Stimulated activated naive B cell treated with anti-CD40 and anti-IgM and Interleukin-4, amounts not matched to agents 10 μg/mL and 1 μg/mL and 100 μg/mL, for 72 hours (primary cell): ENCODE measurements at regions not wholly inside any gene's neighbourhood (a gene's known extent, or its start where the extent isn't known, plus 50 kb on each side); places are given as distances from the start of the nearest gene placed in this dataset.

Experiments used
- ATAC-seq, 2 donors: fragments of 150-1000 bp; cut with Tn5 transposase; replicated peaks; 2 replicates each; pipeline ENCODE4 v1.10.0; 2021; ENCODE audit warnings: moderate library complexity in 1 of 2
- DNase-seq: peaks from one replicate; pipeline ENCODE4 v3.0.0; 2021
- H3K27ac Mint-ChIP-seq: one replicate; pipeline ENCODE4 v1.8.0; 2022; ENCODE audit warnings: mild to moderate bottlenecking, mixed read lengths
- H3K27me3 Mint-ChIP-seq, 2 donors: one replicate each; pipeline ENCODE4 v1.8.0; 2022; ENCODE audit warnings: mixed read lengths in 2 of 2
- H3K36me3 Mint-ChIP-seq, 2 donors: one replicate each; pipeline ENCODE4 v1.8.0; 2022; ENCODE audit warnings: mixed read lengths in 2 of 2, mild to moderate bottlenecking in 1 of 2
- H3K4me1 Mint-ChIP-seq, 2 donors: one replicate each; pipeline ENCODE4 v1.8.0; 2022; ENCODE audit warnings: mixed read lengths in 2 of 2, mild to moderate bottlenecking in 1 of 2
- H3K4me3 Mint-ChIP-seq, 2 donors: one replicate each; pipeline ENCODE4 v1.8.0; 2022; ENCODE audit warnings: mild to moderate bottlenecking in 2 of 2, mixed read lengths in 2 of 2, moderate library complexity in 1 of 2
- H3K9me3 Mint-ChIP-seq, 2 donors: one replicate each; pipeline ENCODE4 v1.8.0; 2022; ENCODE audit warnings: mixed read lengths in 2 of 2, mild to moderate bottlenecking in 1 of 2

DNA sequence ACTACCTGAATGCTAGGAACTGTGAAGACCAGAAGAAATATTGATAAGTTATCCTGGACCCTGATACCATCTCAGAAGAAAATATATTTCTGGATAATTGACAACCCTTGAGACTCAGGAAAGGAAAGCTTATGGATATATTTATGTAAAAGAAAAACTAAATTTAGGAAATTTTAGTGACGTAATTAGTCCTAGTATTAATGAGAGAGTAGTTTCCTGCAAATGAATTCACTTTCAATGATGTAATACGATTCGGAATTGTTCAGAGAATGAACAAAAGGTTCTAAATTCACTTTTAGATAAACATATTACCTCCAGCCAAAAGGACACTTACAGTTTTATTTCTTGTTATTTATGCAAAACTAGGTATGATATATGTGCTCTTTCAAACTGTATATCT is 1120.1 kb upstream of the NCAM2 start:
- no peak for ATAC-seq
- no peaks in the 10 kb centered on the region for H3K36me3 Mint-ChIP-seq
- DNase-seq, result no peak
- peaks cover 0 to 4% of the 10 kb centered on the region in 2 donors for H3K9me3 Mint-ChIP-seq
- no peaks in the 10 kb centered on the region for H3K4me1 Mint-ChIP-seq
- H3K27ac Mint-ChIP-seq, result no peak overlapping the region
- no peaks in the 10 kb centered on the region for H3K27me3 Mint-ChIP-seq
- no peak overlapping the region for H3K4me3 Mint-ChIP-seq

DNA sequence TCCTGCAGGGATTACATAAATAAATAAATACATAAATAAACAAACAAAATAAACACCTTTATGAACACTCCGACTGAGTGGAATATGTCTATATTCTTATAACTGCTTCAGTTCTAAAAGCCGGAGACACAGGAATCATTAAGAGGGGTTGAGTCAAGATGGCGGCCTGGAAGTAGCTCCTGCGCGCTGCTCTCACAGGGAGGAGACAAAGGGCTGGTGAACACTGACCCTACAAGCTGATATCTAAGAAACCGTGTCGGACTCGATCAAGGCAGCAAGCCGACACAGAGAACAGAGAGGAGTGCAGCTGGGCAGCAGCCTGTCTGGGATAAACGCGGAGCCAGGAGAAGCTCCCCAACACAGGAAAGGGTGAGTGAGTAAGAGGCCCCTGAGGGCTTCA is 1098.6 kb upstream of the NCAM2 start:
- Mint-ChIP-seq H3K27ac (no peak overlapping the region), H3K4me1 (no peaks in the 10 kb centered on the region), H3K36me3 (no peaks in the 10 kb centered on the region), H3K9me3 (peaks cover 0 to 6% of the 10 kb centered on the region in 2 donors), H3K27me3 (no peaks in the 10 kb centered on the region), H3K4me3 (no peak overlapping the region)
- no peak for DNase-seq
- no peak for ATAC-seq

DNA sequence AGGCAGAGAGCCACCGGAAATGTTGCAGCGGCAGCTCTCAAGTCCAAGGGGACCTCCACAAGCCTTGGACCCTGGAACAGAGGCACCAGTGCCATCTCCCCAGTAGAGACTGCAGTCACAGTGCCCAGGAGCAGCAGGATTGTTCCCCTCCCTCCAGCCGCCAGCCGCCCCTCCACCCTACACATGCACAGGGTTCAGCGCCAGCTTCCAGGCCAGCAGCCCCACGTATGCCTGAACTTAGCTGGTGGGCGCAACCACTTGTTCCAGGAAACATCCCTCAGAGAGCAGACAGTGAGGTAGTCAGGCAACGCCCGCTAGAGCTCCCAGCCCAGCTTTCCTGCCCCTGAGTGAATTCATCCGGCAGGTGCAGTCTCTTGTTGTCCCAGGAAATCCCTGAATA is 1098.1 kb upstream of the NCAM2 start:
- Mint-ChIP-seq H3K27me3 (no peaks in the 10 kb centered on the region), H3K4me1 (no peaks in the 10 kb centered on the region), H3K27ac (no peak overlapping the region), H3K36me3 (no peaks in the 10 kb centered on the region), H3K4me3 (no peak overlapping the region), H3K9me3 (peaks cover 0 to 6% of the 10 kb centered on the region in 2 donors)
- DNase-seq (no peak), ATAC-seq (peak in 1 of 2 donors; percentile 19)

DNA sequence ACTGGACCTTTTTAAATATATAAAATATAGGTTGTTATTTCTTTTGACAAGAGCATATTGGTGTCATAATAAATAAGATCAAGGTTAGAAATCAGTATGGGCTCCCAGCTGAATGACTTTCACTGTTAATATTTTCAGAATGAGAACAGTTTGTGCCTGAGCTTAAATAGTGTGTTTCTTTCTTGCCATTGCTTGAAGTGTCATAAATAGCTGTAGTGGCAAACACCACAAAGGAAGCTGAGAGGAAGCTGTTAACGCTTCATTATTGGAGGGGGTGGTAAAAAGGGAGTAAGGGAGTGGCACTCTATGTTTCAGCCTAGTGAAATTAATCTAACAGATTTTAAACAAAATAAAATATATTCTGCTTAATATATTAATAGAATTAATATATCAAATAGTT is 1089.8 kb upstream of the NCAM2 start:
- DNase-seq (no peak), ATAC-seq (no peak)
- no peak overlapping the region for H3K27ac Mint-ChIP-seq
- no peaks in the 10 kb centered on the region for H3K36me3 Mint-ChIP-seq
- no peak overlapping the region for H3K4me3 Mint-ChIP-seq
- H3K27me3 Mint-ChIP-seq, result no peaks in the 10 kb centered on the region
- H3K4me1 Mint-ChIP-seq, result no peaks in the 10 kb centered on the region
- no peaks in the 10 kb centered on the region for H3K9me3 Mint-ChIP-seq

DNA sequence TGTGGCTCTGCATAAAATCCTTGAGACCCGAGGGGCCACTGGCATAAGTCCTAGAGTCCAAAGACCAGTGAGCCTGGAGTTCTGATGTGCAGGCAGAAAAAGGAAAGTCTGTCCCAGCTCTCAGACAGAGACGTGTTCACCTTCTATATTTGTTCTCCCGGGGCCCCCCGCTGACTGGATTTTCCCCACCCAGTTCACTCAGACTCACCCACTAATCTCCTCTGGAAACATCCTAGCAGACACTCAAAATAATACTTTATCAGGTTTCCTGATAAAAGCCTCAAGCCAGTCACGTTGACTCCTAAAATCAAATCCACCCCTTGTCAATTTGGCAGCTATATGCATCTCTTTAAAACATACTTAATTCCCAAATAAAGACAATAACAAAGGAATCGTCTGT is 1084.2 kb upstream of the NCAM2 start:
- DNase-seq, result no peak
- Mint-ChIP-seq H3K27ac (no peak overlapping the region), H3K36me3 (no peaks in the 10 kb centered on the region), H3K9me3 (no peaks in the 10 kb centered on the region), H3K4me1 (no peaks in the 10 kb centered on the region), H3K4me3 (no peak overlapping the region), H3K27me3 (no peaks in the 10 kb centered on the region)
- no peak for ATAC-seq

DNA sequence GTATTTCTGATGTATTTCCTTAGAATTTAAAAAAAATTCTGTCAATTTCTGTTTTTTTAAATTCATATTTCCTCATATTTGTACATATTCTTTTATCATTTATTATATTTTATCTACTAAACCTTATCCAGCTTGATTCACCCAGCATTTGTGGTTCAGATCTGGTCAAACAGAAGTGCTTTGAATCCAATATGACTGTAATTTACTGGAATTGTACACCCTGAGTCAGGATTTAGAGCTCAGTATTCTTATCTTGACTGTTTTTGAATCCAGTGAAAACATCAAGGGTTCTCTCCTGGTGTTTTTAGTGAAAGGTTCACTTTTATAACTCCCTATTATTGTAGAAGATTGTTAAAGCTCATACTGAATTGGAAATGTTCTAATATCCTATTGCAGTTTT is 1077.0 kb upstream of the NCAM2 start:
- no peak overlapping the region for H3K27ac Mint-ChIP-seq
- no peaks in the 10 kb centered on the region for H3K36me3 Mint-ChIP-seq
- no peaks in the 10 kb centered on the region for H3K9me3 Mint-ChIP-seq
- no peak for ATAC-seq
- no peaks in the 10 kb centered on the region for H3K27me3 Mint-ChIP-seq
- H3K4me3 Mint-ChIP-seq, result no peak overlapping the region
- H3K4me1 Mint-ChIP-seq, result no peaks in the 10 kb centered on the region
- DNase-seq, result no peak

DNA sequence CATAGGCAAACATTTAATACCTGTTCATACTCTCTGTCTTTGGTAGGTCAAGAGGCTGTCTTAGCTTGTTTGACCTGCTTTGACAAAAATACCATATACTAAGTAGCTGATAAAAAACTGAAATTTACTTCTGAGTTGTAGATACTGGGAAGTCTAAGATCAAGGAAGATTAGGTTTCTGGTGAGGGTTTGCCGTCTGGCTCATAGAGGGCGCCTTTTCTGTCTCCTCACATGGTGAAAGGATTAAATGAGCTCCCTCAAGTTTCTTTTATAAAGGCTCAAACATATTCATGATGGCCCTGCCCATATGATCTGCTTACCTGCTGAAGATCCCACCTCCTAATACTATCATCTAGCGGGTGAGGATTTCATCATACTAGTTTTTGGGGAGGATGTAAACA is 1076.1 kb upstream of the NCAM2 start:
- no peaks in the 10 kb centered on the region for H3K36me3 Mint-ChIP-seq
- H3K4me3 Mint-ChIP-seq, result no peak overlapping the region
- H3K9me3 Mint-ChIP-seq, result peaks cover 0 to under 1% of the 10 kb centered on the region in 2 donors
- ATAC-seq (no peak), DNase-seq (no peak)
- no peaks in the 10 kb centered on the region for H3K4me1 Mint-ChIP-seq
- H3K27ac Mint-ChIP-seq, result no peak overlapping the region
- H3K27me3 Mint-ChIP-seq, result no peaks in the 10 kb centered on the region

DNA sequence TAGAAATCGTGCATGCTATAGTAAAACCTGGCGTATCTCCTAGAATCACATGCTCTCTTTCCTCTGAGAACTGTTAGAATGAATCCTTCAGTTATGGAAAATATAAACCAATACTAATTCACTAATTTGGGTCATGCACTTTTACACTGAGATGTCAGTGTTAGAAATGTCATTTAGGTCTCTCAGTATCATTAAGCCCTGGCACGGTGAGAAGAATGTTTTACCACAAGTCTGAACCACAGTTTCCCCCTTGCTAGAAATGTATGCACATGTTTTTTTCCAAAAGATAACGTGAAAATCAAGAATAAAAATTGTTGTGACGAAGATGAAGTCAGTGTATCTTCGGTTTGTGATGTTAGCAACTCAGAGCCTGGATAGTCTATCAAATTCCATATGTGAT is 1062.7 kb upstream of the NCAM2 start:
- Mint-ChIP-seq H3K9me3 (peaks cover 0 to 4% of the 10 kb centered on the region in 2 donors), H3K27me3 (no peaks in the 10 kb centered on the region), H3K4me3 (no peak overlapping the region), H3K36me3 (no peaks in the 10 kb centered on the region), H3K4me1 (no peaks in the 10 kb centered on the region), H3K27ac (no peak overlapping the region)
- DNase-seq (no peak), ATAC-seq (no peak)

DNA sequence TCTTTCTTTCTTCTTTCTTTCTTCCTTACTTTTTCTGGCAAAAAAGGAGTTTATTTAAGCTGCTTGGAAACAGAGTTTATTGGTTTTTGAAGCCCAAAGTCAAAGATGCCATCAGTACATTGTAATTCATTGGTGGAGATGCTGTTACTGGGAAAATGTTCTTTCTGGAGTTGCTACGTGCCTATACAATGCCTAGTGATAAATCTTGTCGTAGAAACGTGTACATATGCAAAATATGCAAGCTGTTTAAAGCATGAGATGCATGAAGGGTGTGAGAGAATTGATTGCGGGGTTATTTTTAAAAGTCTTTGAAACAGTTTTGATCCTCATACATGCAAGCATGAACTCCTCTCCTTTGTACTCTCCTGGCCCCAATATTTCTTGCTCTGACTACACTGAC is 1060.6 kb upstream of the NCAM2 start:
- H3K27ac Mint-ChIP-seq, result no peak overlapping the region
- H3K27me3 Mint-ChIP-seq, result no peaks in the 10 kb centered on the region
- H3K4me3 Mint-ChIP-seq, result no peak overlapping the region
- no peaks in the 10 kb centered on the region for H3K36me3 Mint-ChIP-seq
- H3K4me1 Mint-ChIP-seq, result no peaks in the 10 kb centered on the region
- ATAC-seq (no peak), DNase-seq (no peak)
- peaks cover 4 to 6% of the 10 kb centered on the region in 2 donors for H3K9me3 Mint-ChIP-seq

DNA sequence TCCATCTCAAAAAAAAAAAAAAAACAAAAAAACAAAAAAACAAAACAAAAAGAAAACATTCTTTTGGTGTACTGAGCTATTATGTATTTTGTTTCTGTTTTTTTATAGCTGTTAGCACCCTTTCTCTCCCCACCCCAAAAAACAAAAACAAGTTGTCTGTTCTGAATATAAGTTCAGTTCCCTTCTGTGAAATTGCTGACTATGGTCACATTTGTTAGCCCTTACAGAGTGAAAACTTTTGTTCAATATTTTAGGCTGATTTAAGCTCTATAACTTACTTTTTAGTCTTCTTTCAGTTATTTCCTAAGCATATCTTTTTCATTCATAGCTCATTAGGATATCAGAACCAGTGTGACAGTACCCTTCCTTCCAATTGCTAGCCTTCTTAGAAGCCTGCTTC is 1056.6 kb upstream of the NCAM2 start:
- ATAC-seq, result no peak
- Mint-ChIP-seq H3K27me3 (no peaks in the 10 kb centered on the region), H3K36me3 (no peaks in the 10 kb centered on the region), H3K27ac (no peak overlapping the region), H3K4me1 (no peaks in the 10 kb centered on the region), H3K4me3 (no peak overlapping the region), H3K9me3 (peaks cover 4 to 11% of the 10 kb centered on the region in 2 donors)
- no peak for DNase-seq

DNA sequence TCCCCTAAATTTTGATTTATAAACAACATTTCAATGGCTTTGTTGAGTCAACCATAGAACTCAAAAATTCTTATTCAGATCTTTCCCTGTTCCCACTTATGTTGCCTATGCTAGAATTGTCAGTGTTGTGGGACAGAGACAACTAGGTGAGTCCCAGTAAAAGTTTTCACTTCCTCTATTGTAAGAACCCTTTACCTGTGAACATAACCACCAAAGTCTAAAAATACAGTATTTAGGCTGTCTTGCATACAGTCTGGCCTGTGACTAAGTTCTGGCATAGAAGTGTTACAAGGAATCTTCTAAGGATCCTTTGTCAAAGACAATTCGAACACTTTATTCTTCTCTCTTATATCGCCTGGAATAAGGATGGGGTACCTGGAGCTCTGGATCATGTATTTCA is 1047.9 kb upstream of the NCAM2 start:
- Mint-ChIP-seq H3K4me1 (no peaks in the 10 kb centered on the region), H3K36me3 (no peaks in the 10 kb centered on the region), H3K4me3 (no peak overlapping the region), H3K9me3 (peaks cover 4 to 9% of the 10 kb centered on the region in 2 donors), H3K27ac (no peak overlapping the region), H3K27me3 (no peaks in the 10 kb centered on the region)
- ATAC-seq, result no peak
- no peak for DNase-seq

DNA sequence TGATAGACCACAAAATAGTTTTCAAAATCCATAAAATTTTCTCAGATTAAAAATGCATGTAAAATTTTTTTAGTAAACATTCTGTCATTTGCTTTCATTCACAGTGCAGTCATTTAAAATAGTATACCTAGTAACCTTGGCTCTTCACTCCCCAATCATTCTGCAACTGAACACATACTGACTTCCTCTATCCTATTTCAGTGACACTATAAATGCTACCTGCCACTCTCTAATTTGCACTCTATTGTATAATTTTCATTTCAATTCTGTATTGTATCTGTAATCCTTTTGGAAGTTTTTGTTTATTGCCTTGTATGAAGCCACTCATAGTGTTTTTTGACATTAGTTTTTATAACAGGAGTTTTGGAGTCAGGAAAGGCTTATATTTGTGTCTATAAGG is 1029.1 kb upstream of the NCAM2 start:
- no peak for DNase-seq

DNA sequence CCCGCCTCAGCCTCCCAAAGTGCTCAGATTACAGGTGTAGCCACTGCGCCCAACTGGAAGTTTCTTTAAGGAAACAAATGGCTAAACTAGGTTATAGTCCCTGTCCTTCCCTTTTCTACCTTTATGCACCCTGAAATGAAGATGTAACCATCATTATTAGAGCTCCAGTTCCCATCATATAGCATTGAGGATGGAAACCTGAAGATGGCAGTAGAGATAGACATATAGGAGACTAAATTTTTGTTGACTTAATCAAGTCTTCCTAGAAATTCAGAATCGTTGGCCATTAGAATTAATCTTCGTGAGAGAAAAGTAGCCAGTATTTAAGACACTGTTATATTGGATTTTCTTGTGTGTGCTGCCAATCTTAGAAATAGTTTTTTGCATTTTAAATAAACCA is 1016.3 kb upstream of the NCAM2 start:
- no peak for ATAC-seq
- no peak for DNase-seq
- no peak overlapping the region for H3K27ac Mint-ChIP-seq
- no peaks in the 10 kb centered on the region for H3K9me3 Mint-ChIP-seq
- H3K36me3 Mint-ChIP-seq, result no peaks in the 10 kb centered on the region
- no peak overlapping the region for H3K4me3 Mint-ChIP-seq
- no peaks in the 10 kb centered on the region for H3K27me3 Mint-ChIP-seq
- no peaks in the 10 kb centered on the region for H3K4me1 Mint-ChIP-seq

More for the DNA sequence above, 1029.1 kb upstream of the NCAM2 start:
- ATAC-seq, result no peak
- Mint-ChIP-seq H3K9me3 (peaks cover 5 to 9% of the 10 kb centered on the region in 2 donors), H3K4me3 (no peak overlapping the region), H3K36me3 (no peaks in the 10 kb centered on the region), H3K4me1 (no peaks in the 10 kb centered on the region), H3K27ac (no peak overlapping the region), H3K27me3 (no peaks in the 10 kb centered on the region)

DNA sequence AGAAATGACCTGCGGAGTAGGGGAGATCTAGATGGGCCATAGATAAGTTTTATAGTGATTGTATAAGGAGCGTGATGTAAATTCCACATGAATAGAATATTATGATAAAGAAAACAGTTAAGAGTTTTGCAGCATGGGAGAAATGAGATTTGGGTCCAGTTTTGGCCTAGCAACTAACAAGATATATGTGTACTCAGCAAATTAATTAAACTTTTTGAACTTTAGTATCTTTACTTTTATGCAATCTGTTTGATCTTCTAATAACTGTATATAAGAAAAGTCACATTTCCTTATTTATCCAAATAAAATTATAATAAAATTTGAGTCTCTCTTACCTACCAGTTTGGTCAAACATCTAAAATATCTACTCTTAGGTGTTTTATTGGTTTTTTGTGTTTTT is 1011.8 kb upstream of the NCAM2 start:
- H3K4me1 Mint-ChIP-seq, result no peaks in the 10 kb centered on the region
- H3K27me3 Mint-ChIP-seq, result no peaks in the 10 kb centered on the region
- ATAC-seq (no peak), DNase-seq (no peak)
- no peak overlapping the region for H3K4me3 Mint-ChIP-seq
- H3K27ac Mint-ChIP-seq, result no peak overlapping the region
- H3K36me3 Mint-ChIP-seq, result no peaks in the 10 kb centered on the region
- H3K9me3 Mint-ChIP-seq, result peaks cover 0 to 2% of the 10 kb centered on the region in 2 donors

DNA sequence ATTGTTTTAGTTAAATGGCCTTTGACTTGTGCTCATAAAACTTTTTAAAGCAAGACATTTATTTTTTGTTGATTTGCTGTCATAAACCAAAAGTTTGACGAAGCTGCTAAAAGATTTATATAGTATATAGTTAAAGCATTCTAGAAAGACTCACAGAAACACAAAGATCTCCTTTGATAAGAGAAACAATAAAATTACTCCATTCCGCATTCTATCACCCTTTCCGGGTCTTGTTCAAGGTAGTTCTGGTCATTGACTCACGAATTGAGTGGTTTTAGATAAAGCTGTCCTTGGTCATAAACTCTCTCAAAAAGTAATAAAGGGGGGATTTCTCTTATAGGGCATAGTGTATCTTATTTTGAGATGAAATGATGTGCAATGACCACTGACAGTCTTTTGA is 1010.5 kb upstream of the NCAM2 start:
- H3K9me3 Mint-ChIP-seq, result peaks cover 0 to 5% of the 10 kb centered on the region in 2 donors
- H3K27me3 Mint-ChIP-seq, result no peaks in the 10 kb centered on the region
- no peaks in the 10 kb centered on the region for H3K4me1 Mint-ChIP-seq
- ATAC-seq (no peak), DNase-seq (no peak)
- H3K4me3 Mint-ChIP-seq, result no peak overlapping the region
- H3K36me3 Mint-ChIP-seq, result no peaks in the 10 kb centered on the region
- no peak overlapping the region for H3K27ac Mint-ChIP-seq

DNA sequence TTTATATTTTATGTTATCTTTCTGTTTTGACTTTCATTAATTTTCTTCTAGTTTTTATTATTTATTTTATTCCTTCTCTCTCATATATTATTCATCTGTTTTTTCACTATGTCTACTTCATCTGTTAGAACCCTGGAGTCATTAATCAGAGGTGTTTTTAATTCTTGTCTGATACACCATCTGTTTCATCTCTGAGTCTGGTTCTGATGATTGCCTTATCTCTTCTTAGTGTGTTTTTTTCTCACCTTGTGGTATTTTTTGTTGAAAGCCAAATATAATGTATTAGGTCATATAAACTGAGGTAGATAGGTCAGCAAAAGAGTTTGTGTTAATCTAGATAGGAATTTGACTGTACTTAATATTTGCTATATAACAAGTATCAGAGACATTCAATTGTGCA is 1005.7 kb upstream of the NCAM2 start:
- no peak for ATAC-seq
- no peak for DNase-seq
- Mint-ChIP-seq H3K27ac (no peak overlapping the region), H3K4me1 (no peaks in the 10 kb centered on the region), H3K36me3 (no peaks in the 10 kb centered on the region), H3K4me3 (no peak overlapping the region), H3K9me3 (peaks cover 0 to 6% of the 10 kb centered on the region in 2 donors), H3K27me3 (no peaks in the 10 kb centered on the region)
